ENCODE measurements at regions not wholly inside any gene's neighbourhood (a gene's known extent, or its start where the extent isn't known, plus 50 kb on each side); places are given as distances from the start of the nearest gene placed in this dataset.

DNA sequence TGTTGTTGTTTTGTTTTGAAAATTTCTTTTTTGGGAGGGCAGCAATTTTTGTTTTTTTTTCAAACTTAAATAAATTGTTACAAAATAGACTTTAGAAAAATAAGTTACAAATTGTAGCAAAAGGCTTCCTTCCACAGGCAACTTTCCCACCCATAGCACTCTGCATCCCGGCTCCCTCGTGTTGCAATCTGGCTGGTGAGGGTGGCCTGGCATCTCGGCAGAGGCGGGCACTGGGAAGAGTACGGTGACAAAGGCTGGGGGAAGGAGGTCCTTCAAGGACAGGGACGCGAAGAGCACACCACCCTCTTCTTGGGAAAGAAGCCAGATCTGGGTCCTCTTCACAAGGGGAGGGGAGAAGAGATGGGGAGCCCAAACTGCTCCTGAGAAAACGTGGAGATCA is 379.7 kb downstream of the OLFM4 start:
- TF ChIP-seq, protein P1, sequence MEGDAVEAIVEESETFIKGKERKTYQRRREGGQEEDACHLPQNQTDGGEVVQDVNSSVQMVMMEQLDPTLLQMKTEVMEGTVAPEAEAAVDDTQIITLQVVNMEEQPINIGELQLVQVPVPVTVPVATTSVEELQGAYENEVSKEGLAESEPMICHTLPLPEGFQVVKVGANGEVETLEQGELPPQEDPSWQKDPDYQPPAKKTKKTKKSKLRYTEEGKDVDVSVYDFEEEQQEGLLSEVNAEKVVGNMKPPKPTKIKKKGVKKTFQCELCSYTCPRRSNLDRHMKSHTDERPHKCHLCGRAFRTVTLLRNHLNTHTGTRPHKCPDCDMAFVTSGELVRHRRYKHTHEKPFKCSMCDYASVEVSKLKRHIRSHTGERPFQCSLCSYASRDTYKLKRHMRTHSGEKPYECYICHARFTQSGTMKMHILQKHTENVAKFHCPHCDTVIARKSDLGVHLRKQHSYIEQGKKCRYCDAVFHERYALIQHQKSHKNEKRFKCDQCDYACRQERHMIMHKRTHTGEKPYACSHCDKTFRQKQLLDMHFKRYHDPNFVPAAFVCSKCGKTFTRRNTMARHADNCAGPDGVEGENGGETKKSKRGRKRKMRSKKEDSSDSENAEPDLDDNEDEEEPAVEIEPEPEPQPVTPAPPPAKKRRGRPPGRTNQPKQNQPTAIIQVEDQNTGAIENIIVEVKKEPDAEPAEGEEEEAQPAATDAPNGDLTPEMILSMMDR (IDR thresholded peaks at IDR 0.05; ENCODE audit: low read depth, low read length): no peak
- no peak for DNase-seq (ENCODE audit: low read depth in 2 of 2)
- H3K4me3 ChIP-seq (replicated peaks in 1 of 2; ENCODE audit: low read depth in 2 of 2, low read length in 2 of 2): no peak overlapping the region

DNA sequence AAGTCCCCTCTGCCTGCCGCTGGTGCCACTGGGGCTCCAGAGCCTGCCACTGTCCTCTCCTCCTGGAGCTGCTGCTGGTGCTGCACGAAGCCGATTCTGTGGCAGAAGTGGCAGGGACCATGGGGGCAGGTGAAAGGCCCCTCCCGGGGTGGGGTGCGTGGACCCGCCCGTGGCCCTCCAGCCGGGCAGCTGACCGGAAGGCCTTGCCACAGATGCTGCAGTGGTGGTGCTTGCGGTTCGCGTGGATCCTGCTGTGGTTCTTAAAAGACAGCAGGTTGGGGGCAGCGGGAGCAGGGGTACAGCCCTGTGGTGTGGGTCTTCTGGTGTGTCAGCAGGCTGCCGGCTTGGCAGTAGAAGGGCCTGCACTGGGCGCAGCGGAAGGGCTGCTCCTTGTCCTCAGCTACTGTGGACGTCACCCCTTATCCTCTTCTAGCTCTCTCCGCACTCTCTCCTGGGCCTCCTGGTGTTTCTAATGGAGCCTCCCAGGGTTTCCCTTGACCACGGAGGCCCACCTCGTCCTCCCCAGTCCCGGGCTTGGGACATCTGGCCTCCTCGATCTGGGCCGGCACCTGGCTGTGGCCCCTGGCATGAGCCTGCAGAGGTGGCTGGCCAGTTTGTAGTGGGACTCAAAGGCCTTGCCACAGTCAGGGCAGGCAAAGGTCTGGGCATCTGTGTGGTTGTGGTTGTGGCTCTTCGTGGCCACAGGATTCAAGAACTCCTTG is 380.4 kb downstream of the OLFM4 start:
- no peak for DNase-seq (ENCODE audit: low read depth in 2 of 2)
- TF ChIP-seq, protein P1 (IDR thresholded peaks at IDR 0.05; ENCODE audit: low read depth, low read length): no peak
- H3K4me3 ChIP-seq (replicated peaks in 1 of 2; ENCODE audit: low read depth in 2 of 2, low read length in 2 of 2): no peak overlapping the region

DNA sequence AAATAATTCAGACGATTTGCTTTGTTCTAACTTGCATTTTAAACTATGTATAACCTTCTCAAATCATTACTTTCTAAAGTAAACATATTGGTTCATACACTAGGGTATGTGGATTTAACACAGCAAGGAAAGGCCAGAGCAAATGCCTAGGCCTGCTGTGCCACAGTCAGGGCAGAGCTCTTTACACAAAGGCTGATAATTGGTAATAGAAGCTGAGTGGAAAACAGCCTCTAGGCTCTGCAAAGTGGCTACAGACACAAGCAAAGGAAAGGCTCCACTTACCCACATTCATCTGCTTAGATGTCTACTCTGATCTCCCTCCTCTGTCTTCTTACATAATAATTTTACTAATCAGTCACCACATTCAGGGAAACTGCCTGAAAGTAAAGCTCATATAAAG is 382.9 kb downstream of the OLFM4 start:
- no peak overlapping the region for H3K4me3 ChIP-seq (replicated peaks in 1 of 2; ENCODE audit: low read depth in 2 of 2, low read length in 2 of 2)
- TF ChIP-seq, protein P1 (IDR thresholded peaks at IDR 0.05; ENCODE audit: low read depth, low read length): no peak
- no peak for DNase-seq (ENCODE audit: low read depth in 2 of 2)

DNA sequence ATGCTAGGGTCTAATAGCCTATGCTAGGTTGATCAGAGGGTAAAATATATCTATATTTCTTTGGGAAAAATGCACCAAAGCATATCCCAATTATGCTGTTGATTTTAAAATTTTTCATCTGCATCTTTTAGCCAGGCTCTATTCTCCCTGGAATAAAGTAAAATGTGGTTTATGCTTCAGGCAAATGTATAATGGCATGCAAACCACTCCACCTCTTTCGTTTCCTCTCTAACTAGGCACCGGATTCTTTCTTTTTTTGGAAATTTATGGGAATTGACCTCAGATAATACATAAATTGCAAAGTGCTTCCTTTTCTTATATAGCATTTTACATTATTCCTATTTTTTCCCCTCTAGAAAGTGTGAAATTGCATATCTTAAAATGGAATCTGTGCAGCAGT is 386.5 kb downstream of the OLFM4 start:
- no peak for DNase-seq (ENCODE audit: low read depth in 2 of 2)
- H3K4me3 ChIP-seq (replicated peaks in 1 of 2; ENCODE audit: low read depth in 2 of 2, low read length in 2 of 2): no peak overlapping the region
- TF ChIP-seq, protein P1 (IDR thresholded peaks at IDR 0.05; ENCODE audit: low read depth, low read length): no peak

DNA sequence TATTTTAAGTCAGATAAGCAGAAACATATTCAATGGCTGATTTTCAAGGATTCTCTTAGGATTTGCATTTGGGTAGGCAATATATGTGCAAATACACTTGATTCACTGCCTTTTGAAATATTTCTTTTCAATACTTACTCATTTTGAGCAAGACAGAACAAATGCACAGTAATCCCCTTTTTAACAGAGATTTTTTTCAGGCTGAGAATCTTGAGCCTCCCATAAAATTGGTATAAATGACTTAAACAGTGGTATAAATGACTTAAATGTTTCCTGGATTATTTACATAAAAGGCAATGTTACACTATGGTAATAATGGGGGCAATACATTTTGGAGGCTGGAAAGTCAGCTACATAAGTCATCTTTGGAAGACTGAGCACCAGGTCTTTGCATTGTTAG is 389.0 kb downstream of the OLFM4 start:
- TF ChIP-seq, protein P1 (IDR thresholded peaks at IDR 0.05; ENCODE audit: low read depth, low read length): no peak
- H3K4me3 ChIP-seq (replicated peaks in 1 of 2; ENCODE audit: low read depth in 2 of 2, low read length in 2 of 2): no peak overlapping the region
- DNase-seq (ENCODE audit: low read depth in 2 of 2): no peak

DNA sequence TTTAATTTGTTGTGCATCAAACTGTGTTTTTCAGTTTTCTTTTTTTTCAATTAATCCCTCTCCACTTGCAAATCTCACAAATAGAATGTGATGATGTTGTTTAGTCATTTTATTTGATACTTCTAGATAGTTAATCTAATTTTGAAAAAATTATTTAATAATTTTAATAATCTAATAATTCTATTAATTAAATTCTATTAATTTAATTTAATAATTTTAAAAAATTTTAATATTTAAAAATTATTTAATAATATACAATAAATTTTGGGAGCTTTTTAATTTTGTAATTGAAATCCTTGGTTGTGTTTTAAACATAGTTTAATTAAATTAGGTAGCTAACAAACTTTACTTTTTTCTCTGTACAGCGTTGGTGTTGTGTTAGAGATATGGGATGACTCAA is 393.8 kb downstream of the OLFM4 start:
- no peak for DNase-seq (ENCODE audit: low read depth in 2 of 2)
- TF ChIP-seq, protein P1 (IDR thresholded peaks at IDR 0.05; ENCODE audit: low read depth, low read length): no peak
- no peak overlapping the region for H3K4me3 ChIP-seq (replicated peaks in 1 of 2; ENCODE audit: low read depth in 2 of 2, low read length in 2 of 2)

DNA sequence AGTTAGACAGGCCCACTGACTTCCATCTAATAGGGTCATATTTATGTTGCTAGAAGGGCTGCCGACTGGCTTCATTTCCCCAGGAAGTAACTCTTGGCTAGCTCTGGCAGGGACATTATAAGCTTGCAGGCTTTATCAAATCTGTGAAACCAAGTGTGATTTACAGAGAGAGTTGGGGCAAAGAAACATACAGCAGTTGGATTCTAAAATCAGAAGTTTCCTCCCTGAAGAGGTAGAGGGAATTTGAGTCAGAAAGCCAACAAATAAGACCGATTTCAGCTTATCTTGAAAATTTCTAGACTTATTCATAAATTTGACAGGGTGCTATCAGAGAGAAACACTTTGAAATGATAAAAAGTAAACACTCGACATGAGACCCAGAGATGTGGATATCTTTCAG is 407.8 kb downstream of the OLFM4 start:
- no peak for DNase-seq (ENCODE audit: low read depth in 2 of 2)
- no peak overlapping the region for H3K4me3 ChIP-seq (replicated peaks in 1 of 2; ENCODE audit: low read depth in 2 of 2, low read length in 2 of 2)
- TF ChIP-seq, protein P1 (IDR thresholded peaks at IDR 0.05; ENCODE audit: low read depth, low read length): no peak
